ENCODE measurements at regions not wholly inside any gene's neighbourhood (a gene's known extent, or its start where the extent isn't known, plus 50 kb on each side); places are given as distances from the start of the nearest gene placed in this dataset.

DNA sequence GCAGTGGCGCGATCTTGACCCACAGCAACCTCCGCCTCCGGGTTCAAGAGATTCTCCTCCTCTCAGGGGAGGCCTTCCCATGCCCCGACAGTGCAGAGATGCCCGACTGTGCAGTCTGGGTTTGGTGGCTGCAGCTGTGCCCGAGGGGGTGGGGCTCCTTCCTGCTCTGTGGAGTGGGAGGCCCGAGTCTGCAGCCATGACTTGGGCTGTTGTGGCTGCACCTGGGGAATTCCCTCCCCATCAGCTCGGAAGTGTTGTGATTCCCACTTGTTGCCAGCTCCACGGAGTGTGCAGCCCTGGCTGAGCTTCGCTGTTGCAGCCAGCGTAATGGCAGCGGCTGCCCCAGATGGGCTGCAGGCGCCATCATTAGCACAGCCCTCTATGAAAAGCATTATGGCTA is 66.4 kb upstream of the SMIM36 start:
- TF ChIP-seq, protein P1, sequence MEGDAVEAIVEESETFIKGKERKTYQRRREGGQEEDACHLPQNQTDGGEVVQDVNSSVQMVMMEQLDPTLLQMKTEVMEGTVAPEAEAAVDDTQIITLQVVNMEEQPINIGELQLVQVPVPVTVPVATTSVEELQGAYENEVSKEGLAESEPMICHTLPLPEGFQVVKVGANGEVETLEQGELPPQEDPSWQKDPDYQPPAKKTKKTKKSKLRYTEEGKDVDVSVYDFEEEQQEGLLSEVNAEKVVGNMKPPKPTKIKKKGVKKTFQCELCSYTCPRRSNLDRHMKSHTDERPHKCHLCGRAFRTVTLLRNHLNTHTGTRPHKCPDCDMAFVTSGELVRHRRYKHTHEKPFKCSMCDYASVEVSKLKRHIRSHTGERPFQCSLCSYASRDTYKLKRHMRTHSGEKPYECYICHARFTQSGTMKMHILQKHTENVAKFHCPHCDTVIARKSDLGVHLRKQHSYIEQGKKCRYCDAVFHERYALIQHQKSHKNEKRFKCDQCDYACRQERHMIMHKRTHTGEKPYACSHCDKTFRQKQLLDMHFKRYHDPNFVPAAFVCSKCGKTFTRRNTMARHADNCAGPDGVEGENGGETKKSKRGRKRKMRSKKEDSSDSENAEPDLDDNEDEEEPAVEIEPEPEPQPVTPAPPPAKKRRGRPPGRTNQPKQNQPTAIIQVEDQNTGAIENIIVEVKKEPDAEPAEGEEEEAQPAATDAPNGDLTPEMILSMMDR (IDR thresholded peaks at IDR 0.05) = no peak
- TF ChIP-seq POLR2A (IDR thresholded peaks at IDR 0.05) = no peak
